Bronchial epithelial cell (primary cell): ENCODE measurements at regions not wholly inside any gene's neighbourhood (a gene's known extent, or its start where the extent isn't known, plus 50 kb on each side); places are given as distances from the start of the nearest gene placed in this dataset.

ENCODE experiments used
- DNase-seq: peaks from one replicate; pipeline ENCODE4 v3.0.0-alpha.2; 2010; ENCODE audit warnings: low read depth
- FAIRE-seq: peaks from 2 replicates; lab custom pipeline; 2011; peaks lifted over from hg19 to GRCh38; lab: Jason Lieb, UNC
- H3K27me3 ChIP-seq: 2 replicates; pipeline ENCODE4 v1.5.1; 2011; ENCODE audit warnings: low read length; ENCODE audit not compliant: control insufficient read depth, insufficient read depth
- H3K36me3 ChIP-seq: 2 replicates; pipeline ENCODE4 v1.5.1; 2011; ENCODE audit warnings: low read length; ENCODE audit not compliant: control insufficient read depth, insufficient read depth
- H3K4me3 ChIP-seq: 2 replicates; pipeline ENCODE4 v1.5.1; 2011; ENCODE audit warnings: mild to moderate bottlenecking, low read depth, low read length, control low read depth
- TF ChIP-seq, protein P1 (sequence below): IDR thresholded peaks from 2 replicates; pipeline ENCODE4 v1.5.1; 2011; ENCODE audit warnings: mild to moderate bottlenecking, moderate library complexity, low read length, control low read depth, inconsistent platforms; ENCODE audit not compliant: insufficient read depth, severe bottlenecking

DNA sequence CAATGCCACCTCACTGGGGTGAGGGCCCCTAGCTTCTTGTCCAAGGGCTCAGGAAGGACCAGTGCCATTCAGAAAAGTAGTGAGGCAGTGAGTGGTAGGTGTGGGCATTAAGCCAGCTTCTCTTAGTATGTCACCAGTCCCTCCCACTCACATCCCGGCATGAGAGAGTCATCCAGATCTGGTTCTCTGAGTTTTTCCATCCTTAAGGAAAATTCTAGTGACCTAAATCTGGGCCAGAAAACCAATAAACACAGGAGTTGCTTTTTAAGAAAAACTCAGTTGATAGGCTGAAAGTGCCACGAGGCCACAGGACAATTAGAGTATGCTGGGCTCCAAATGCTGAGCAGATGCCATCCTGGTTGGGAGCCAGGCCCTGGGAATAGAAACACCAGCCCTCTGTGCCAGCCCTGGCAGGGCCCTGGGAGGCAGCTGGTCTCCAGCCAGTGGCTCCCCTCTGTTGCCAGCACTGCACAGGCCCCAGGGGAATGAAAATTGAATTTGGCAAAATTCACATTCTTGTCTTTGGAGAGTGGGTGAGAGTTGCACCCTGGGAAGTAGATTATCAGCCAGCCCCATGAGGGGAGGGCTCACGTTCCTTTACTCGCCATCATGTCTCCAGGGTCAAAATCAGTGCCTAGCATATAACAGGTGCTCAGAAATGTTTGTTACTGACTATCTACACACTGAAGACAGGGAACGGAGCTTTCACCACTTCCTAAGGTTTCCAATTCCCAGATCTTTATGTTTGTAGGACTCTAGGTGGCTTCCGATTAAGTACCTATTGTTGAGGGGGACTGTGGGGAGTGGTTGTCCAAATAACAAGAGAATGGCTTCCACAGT lies 52.8 kb downstream of the FAM43A start:
- TF ChIP-seq, protein P1, sequence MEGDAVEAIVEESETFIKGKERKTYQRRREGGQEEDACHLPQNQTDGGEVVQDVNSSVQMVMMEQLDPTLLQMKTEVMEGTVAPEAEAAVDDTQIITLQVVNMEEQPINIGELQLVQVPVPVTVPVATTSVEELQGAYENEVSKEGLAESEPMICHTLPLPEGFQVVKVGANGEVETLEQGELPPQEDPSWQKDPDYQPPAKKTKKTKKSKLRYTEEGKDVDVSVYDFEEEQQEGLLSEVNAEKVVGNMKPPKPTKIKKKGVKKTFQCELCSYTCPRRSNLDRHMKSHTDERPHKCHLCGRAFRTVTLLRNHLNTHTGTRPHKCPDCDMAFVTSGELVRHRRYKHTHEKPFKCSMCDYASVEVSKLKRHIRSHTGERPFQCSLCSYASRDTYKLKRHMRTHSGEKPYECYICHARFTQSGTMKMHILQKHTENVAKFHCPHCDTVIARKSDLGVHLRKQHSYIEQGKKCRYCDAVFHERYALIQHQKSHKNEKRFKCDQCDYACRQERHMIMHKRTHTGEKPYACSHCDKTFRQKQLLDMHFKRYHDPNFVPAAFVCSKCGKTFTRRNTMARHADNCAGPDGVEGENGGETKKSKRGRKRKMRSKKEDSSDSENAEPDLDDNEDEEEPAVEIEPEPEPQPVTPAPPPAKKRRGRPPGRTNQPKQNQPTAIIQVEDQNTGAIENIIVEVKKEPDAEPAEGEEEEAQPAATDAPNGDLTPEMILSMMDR, result no peak
- Histone ChIP-seq H3K36me3 (no peaks in the 10 kb centered on the region), H3K27me3 (peaks cover 7% of the 10 kb centered on the region), H3K4me3 (no peak overlapping the region)
- FAIRE-seq (no peak), DNase-seq (peak; percentile 84)

DNA sequence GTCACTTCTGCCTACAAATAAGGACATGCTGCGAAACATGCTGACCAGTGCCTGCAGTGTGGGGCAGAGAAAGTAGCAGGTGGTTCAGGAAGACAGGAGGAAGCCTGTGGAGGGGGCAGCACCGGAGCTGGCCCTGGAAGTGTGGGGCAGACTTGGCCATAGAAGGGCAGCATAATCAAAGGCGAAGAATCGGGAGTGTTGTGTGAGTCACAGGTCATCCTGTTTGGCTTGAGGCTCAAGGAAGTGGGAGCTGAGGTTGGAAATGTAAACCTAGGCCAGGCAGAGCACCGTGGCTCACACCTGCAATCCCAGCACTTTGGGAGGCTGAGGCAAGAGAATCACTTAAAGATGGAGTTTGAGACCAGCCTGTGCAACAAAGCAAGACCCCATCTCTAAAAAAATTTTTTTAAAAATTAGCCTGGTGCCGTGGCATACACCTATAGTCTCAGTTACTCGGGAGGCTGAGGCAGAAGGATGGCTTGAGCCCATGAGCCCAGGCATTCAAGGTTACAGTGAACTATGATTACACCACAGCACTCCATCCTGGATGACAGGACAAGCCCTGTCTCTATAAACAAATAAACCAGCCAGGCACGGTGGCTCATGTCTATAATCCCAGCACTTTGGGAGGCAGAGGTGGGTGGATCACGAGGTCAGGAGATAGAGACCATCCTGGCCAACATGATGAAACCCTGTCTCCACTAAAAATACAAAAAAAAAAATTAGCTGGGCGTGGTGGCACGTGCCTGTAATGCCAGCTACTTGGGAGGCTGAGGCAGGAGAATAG lies 54.0 kb downstream of the FAM43A start:
- peaks cover 7% of the 10 kb centered on the region for H3K27me3 ChIP-seq
- DNase-seq (peak; percentile 62), FAIRE-seq (no peak)
- no peaks in the 10 kb centered on the region for H3K36me3 ChIP-seq
- TF ChIP-seq, protein P1, result no peak
- H3K4me3 ChIP-seq, result no peak overlapping the region

DNA sequence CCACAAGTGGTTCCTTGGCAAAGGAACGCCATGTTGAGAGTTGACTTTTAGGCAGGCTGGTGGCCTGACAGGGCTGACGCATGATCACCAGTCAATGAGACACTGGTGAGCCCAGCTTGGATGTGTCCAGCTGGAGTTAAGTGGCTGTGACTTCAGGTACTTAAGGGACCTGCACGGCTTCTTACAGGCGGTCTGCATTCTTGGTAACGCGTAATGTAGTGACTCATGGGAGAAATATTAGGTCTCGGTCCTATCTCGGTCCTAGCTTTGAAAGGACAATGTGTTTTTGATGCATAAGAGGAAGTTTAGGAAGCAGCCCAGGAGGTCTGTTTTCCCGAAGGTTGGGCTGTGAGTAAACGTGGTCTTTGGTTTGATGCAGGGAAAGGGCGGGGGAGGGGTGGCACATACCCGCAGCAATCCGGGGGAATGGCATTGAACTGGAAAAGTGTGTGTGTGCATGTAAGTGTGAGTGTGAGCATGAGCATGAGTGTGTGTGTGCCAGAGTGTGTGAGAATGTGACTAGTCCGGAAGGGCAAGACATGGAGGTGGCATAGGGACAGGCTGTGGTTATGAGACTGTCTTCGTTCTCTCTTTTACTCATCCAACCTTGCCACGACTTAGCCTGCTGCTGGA lies 55.3 kb downstream of the FAM43A start:
- no peak overlapping the region for H3K4me3 ChIP-seq
- FAIRE-seq, result no peak
- H3K27me3 ChIP-seq, result peaks cover 7% of the 10 kb centered on the region
- peak; percentile 69 for DNase-seq
- no peaks in the 10 kb centered on the region for H3K36me3 ChIP-seq
- TF ChIP-seq, protein P1, result no peak

DNA sequence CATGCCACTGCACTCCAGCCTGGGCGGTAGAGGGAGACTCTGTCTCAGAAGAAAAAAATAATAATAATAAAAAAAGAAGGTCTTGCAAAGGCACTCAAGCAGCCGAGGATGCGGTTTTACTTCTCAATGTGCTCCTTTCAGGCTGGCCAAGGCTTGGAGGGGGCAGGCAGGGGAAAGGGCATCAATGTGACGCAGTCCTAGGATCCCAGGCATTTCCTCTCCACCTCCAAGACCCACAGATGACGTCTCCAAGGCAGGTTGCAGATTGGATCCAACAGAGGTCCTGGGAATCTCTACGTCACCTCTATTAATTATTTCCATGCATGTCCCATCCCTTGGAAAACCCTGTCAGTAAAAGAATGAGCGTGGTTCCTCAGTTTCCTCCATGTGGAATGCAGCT lies 56.2 kb downstream of the FAM43A start:
- TF ChIP-seq, protein P1, result no peak
- no peaks in the 10 kb centered on the region for H3K36me3 ChIP-seq
- H3K4me3 ChIP-seq, result no peak overlapping the region
- peaks cover under 1% of the 10 kb centered on the region for H3K27me3 ChIP-seq
- FAIRE-seq (no peak), DNase-seq (no peak)

DNA sequence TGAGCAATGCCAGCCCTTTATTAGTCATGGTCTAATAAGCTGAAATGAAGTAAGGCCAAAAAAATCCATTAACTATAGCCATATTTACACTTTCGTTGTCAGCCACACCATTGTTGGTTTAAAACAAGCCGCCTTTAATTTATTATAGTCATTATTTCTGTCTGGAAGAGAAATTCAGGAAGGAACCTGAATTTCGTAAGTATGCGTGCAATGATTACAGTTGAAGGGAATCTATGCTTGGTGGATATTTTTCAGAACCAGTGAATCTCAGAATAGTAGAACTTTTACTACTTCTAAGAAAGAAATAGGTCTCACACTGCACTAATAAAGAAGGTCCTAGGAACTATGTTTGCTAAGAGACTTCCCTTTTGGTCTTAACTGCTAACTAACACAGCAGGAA lies 59.1 kb downstream of the FAM43A start:
- DNase-seq (no peak), FAIRE-seq (no peak)
- peaks cover 10% of the 10 kb centered on the region for H3K27me3 ChIP-seq
- H3K4me3 ChIP-seq, result no peak overlapping the region
- no peaks in the 10 kb centered on the region for H3K36me3 ChIP-seq
- TF ChIP-seq, protein P1, result no peak
